Neural cell (in vitro differentiated cells): ENCODE measurements at regions not wholly inside any gene's neighbourhood (a gene's known extent, or its start where the extent isn't known, plus 50 kb on each side); places are given as distances from the start of the nearest gene placed in this dataset.

Experiments
- H2AFZ ChIP-seq: fragments of 200-600, 300-800 bp; sonication (generic), shearing (Covaris generic); 2 replicates; pipeline ENCODE4 v1.6.0; 2014; ENCODE audit warnings: low read depth, mild to moderate bottlenecking, antibody characterized with exemption, low read length, moderate library complexity
- H3F3A ChIP-seq: fragments of 200-600 bp; shearing (Covaris generic); 2 replicates; pipeline ENCODE4 v1.6.1; 2016; ENCODE audit warnings: mild to moderate bottlenecking, moderate library complexity, mixed read lengths, antibody characterized with exemption, low read length; ENCODE audit not compliant: insufficient read depth, poor library complexity, severe bottlenecking
- H3K27ac ChIP-seq: fragments of 200-600, 300-800 bp; sonication (generic), shearing (Covaris generic); 2 replicates; pipeline ENCODE4 v1.5.1; 2014; ENCODE audit warnings: mild to moderate bottlenecking, low read length, moderate library complexity
- H3K27me3 ChIP-seq: fragments of 300-800, 200-600 bp; sonication (generic), shearing (Covaris generic); 2 replicates; pipeline ENCODE4 v1.6.0; 2014; ENCODE audit warnings: mild to moderate bottlenecking, low read depth, low read length, moderate library complexity; ENCODE audit not compliant: insufficient read depth
- H3K36me3 ChIP-seq: fragments of 300-800, 200-600 bp; sonication (generic), shearing (Covaris generic); 2 replicates; pipeline ENCODE4 v1.5.1; 2014; ENCODE audit warnings: mild to moderate bottlenecking, antibody characterized with exemption, low read length, moderate library complexity; ENCODE audit not compliant: insufficient read depth
- H3K4me2 ChIP-seq: fragments of 300-800, 200-600 bp; sonication (generic), shearing (Covaris generic); 2 replicates; pipeline ENCODE4 v1.6.0; 2014; ENCODE audit warnings: mild to moderate bottlenecking, low read length
- H3K4me3 ChIP-seq: fragments of 300-800, 200-600 bp; sonication (generic), shearing (Covaris generic); 2 replicates; pipeline ENCODE4 v1.5.1; 2014; ENCODE audit warnings: mild to moderate bottlenecking, low read length, moderate library complexity
- H3K79me2 ChIP-seq: fragments of 200-600 bp; shearing (Covaris generic); replicated peaks from 2 replicates; pipeline ENCODE4 v1.6.0; 2014; ENCODE audit warnings: mild to moderate bottlenecking, low read length, moderate library complexity; ENCODE audit not compliant: insufficient read depth
- H3K9ac ChIP-seq: fragments of 300-800, 200-600 bp; sonication (generic), shearing (Covaris generic); 2 replicates; pipeline ENCODE4 v1.6.1; 2016; ENCODE audit warnings: mild to moderate bottlenecking, low read length, mixed read lengths
- H3K9me2 ChIP-seq: fragments of 200-600 bp; shearing (Covaris generic); 2 replicates; pipeline ENCODE4 v1.6.1; 2016; ENCODE audit warnings: mild to moderate bottlenecking, low read length, mixed read lengths; ENCODE audit not compliant: insufficient read depth
- H3K9me3 ChIP-seq: fragments of 200-600, 300-800 bp; sonication (generic), shearing (Covaris generic); 2 replicates; pipeline ENCODE4 v1.6.1; 2016; ENCODE audit warnings: mild to moderate bottlenecking, mixed run types, low read length, moderate library complexity, mixed read lengths
- H4K20me1 ChIP-seq: fragments of 200-600 bp; shearing (Covaris generic); 2 replicates; pipeline ENCODE4 v1.6.1; 2016; ENCODE audit warnings: mild to moderate bottlenecking, mixed run types; ENCODE audit not compliant: insufficient read depth
- CTCF ChIP-seq: fragments of 450-650 bp; IDR thresholded peaks from 2 replicates; pipeline ENCODE4 v1.5.1; 2014; ENCODE audit warnings: antibody characterized with exemption, mild to moderate bottlenecking, moderate library complexity; ENCODE audit not compliant: poor library complexity, severe bottlenecking
- EP300 ChIP-seq: fragments of 450-650 bp; conservative IDR thresholded peaks from 2 replicates; pipeline ENCODE4 v1.6.1; 2014; ENCODE audit warnings: antibody characterized with exemption, mild to moderate bottlenecking, moderate library complexity; ENCODE audit not compliant: poor library complexity, severe bottlenecking
- EZH2 ChIP-seq: fragments of 200-600, 300-800 bp; shearing (Covaris generic), sonication (generic); IDR thresholded peaks from 2 replicates; pipeline ENCODE4 v1.6.1; 2014; ENCODE audit warnings: antibody characterized with exemption, low read length, borderline replicate concordance, mild to moderate bottlenecking; ENCODE audit not compliant: insufficient read depth, poor library complexity, severe bottlenecking
- MXI1 ChIP-seq: fragments of 450-650 bp; conservative IDR thresholded peaks from 2 replicates; pipeline ENCODE4 v1.6.1; 2014; ENCODE audit warnings: antibody characterized with exemption, mild to moderate bottlenecking; ENCODE audit not compliant: poor library complexity, severe bottlenecking
- POLR2AphosphoS5 ChIP-seq: IDR thresholded peaks from 2 replicates; pipeline ENCODE4 v1.6.1; 2012
- RAD21 ChIP-seq: fragments of 450-650 bp; conservative IDR thresholded peaks from 2 replicates; pipeline ENCODE4 v1.6.1; 2014; ENCODE audit warnings: antibody characterized with exemption, mild to moderate bottlenecking, moderate library complexity
- REST ChIP-seq: IDR thresholded peaks from 2 replicates; pipeline ENCODE4 v1.6.1; 2012; ENCODE audit warnings: borderline replicate concordance
- SMC3 ChIP-seq: fragments of 450-650 bp; conservative IDR thresholded peaks from 2 replicates; pipeline ENCODE4 v1.6.1; 2014; ENCODE audit warnings: antibody characterized with exemption, mild to moderate bottlenecking, moderate library complexity; ENCODE audit not compliant: poor library complexity
- TAF1 ChIP-seq: IDR thresholded peaks from 2 replicates; pipeline ENCODE4 v1.6.1; 2012; ENCODE audit warnings: low read depth

- H3K36me3 ChIP-seq: no peaks in the 10 kb centered on the region
These were observed 290.9 kb upstream of the HDAC4 start for GRCh38 chr2:239691720-239692119.

DNA sequence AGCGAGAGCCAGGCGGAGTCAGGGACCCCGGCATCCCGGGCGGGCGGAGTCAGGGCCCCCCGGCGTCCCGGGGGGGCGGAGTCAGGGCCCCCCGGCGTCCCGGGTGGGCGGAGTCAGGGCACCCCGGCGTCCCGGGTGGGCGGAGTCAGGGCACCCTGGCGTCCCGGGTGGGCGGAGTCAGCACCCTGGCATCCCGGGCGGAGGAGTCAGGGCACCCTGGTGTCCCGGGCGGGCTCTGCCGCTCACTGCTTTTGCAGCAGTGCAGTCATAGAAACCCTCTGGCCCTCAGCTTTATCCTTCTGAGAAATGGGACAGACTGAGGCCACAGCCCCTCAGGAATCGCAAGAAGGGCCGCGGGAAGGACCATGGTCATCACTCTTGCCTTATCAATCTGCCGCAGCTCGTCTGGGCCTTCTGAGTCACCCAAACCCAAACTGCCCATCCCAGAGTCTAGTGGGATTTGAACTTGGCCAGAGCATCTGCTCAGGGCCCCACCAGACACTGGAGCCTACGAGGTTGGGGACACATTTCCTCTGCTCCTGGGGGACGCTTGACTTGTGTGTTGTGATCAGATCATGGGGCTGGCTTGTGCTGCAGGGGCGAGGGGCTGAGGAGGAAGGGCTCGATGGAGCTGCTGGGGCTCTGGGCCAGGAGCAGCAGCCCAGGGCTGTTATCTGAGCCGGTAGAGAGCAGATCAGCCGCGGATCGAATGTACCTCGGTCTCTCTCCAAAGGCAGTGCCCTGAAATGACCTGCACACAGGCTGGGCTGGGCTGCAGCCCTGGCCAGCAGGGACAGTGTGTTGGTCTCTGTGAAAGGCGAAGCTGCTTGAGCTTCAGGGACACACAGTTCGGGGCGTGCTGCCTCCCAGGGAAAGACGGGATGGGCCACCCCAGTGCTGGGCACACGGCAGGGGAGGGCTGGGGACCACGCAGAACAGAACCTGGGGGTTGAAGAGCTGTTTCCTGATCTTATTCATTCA lies 290.1 kb upstream of the HDAC4 start:
- Histone ChIP-seq H3K36me3 (no peaks in the 10 kb centered on the region), H3K9me2 (no peaks in the 10 kb centered on the region), H4K20me1 (no peaks in the 10 kb centered on the region), H3K4me2 (no peak overlapping the region), H3K27me3 (no peaks in the 10 kb centered on the region), H3K27ac (no peak overlapping the region), H2AFZ (no peak overlapping the region), H3K9ac (no peak overlapping the region), H3K4me3 (no peak overlapping the region), H3F3A (no peaks in the 10 kb centered on the region), H3K9me3 (no peaks in the 10 kb centered on the region), H3K79me2 (no peaks in the 10 kb centered on the region)
- TF ChIP-seq MXI1: no peak
- no peak for TF ChIP-seq REST
- TF ChIP-seq SMC3: no peak
- no peak for TF ChIP-seq EP300
- no peak for TF ChIP-seq EZH2
- no peak for TF ChIP-seq CTCF
- TF ChIP-seq RAD21: no peak
- no peak for TF ChIP-seq POLR2AphosphoS5

More at GRCh38 chr2:239691720-239692119, 290.9 kb upstream of the HDAC4 start:
- Histone ChIP-seq H4K20me1 (no peaks in the 10 kb centered on the region), H3K79me2 (no peaks in the 10 kb centered on the region), H3K27me3 (no peaks in the 10 kb centered on the region), H3K27ac (no peak overlapping the region), H2AFZ (no peak overlapping the region), H3K4me2 (no peak overlapping the region), H3K9ac (no peak overlapping the region), H3F3A (no peaks in the 10 kb centered on the region), H3K9me3 (no peaks in the 10 kb centered on the region), H3K9me2 (no peaks in the 10 kb centered on the region), H3K4me3 (no peak overlapping the region)
- TF ChIP-seq RAD21 (no peak), REST (no peak), SMC3 (no peak), TAF1 (no peak)
